Astrocyte (in vitro differentiated cells and primary cell): ENCODE measurements at regions not wholly inside any gene's neighbourhood (a gene's known extent, or its start where the extent isn't known, plus 50 kb on each side); places are given as distances from the start of the nearest gene placed in this dataset.

ENCODE experiments used
- DNase-seq: peaks from one replicate; pipeline ENCODE4 v3.0.0-alpha.2; 2010; ENCODE audit warnings: low read depth
- FAIRE-seq: peaks from 2 replicates; lab custom pipeline; 2011; peaks lifted over from hg19 to GRCh38; lab: Jason Lieb, UNC
- H2AFZ ChIP-seq: 2 replicates; pipeline ENCODE4 v1.6.0; 2012; ENCODE audit warnings: low read depth, low read length, inconsistent platforms
- H3K27ac ChIP-seq: 2 replicates; pipeline ENCODE4 v1.5.1; 2011; ENCODE audit warnings: low read depth, low read length, inconsistent platforms
- H3K27me3 ChIP-seq: 2 replicates; pipeline ENCODE4 v1.6.0; 2011; ENCODE audit warnings: low read length, inconsistent platforms; ENCODE audit not compliant: insufficient read depth
- H3K36me3 ChIP-seq: 2 replicates; pipeline ENCODE4 v1.5.1; 2011; ENCODE audit warnings: low read length, inconsistent platforms; ENCODE audit not compliant: insufficient read depth
- H3K4me1 ChIP-seq: 2 replicates; pipeline ENCODE4 v1.5.1; 2011; ENCODE audit warnings: low read length, inconsistent platforms; ENCODE audit not compliant: insufficient read depth
- H3K4me2 ChIP-seq: 2 replicates; pipeline ENCODE4 v1.6.0; 2012; ENCODE audit warnings: low read length, inconsistent platforms
- H3K4me3 ChIP-seq: 2 replicates; pipeline ENCODE4 v1.5.1; 2011; ENCODE audit warnings: low read depth, mild to moderate bottlenecking, low read length, inconsistent platforms; ENCODE audit not compliant: insufficient read depth
- H3K79me2 ChIP-seq: 2 replicates; pipeline ENCODE4 v1.6.0; 2012; ENCODE audit warnings: mild to moderate bottlenecking, low read length, inconsistent platforms; ENCODE audit not compliant: insufficient read depth
- H3K9ac ChIP-seq: 2 replicates; pipeline ENCODE4 v1.6.0; 2012; ENCODE audit warnings: mild to moderate bottlenecking, low read length, inconsistent platforms
- H3K9me3 ChIP-seq: 2 replicates; pipeline ENCODE4 v1.5.1; 2012; ENCODE audit warnings: low read depth, mild to moderate bottlenecking, low read length, inconsistent platforms; ENCODE audit not compliant: insufficient read depth
- H4K20me1 ChIP-seq: 2 replicates; pipeline ENCODE4 v1.6.0; 2012; ENCODE audit warnings: low read length, inconsistent platforms; ENCODE audit not compliant: insufficient read depth
- H3K27ac Mint-ChIP-seq: one replicate; pipeline ENCODE4 v1.8.0; 2021; ENCODE audit warnings: mild to moderate bottlenecking, mixed read lengths; ENCODE audit not compliant: unreplicated experiment
- H3K27me3 Mint-ChIP-seq: one replicate; pipeline ENCODE4 v1.8.0; 2021; ENCODE audit warnings: low read depth, mixed read lengths; ENCODE audit not compliant: unreplicated experiment
- H3K36me3 Mint-ChIP-seq: one replicate; pipeline ENCODE4 v1.8.0; 2021; ENCODE audit warnings: low read depth, mixed read lengths; ENCODE audit not compliant: unreplicated experiment
- H3K4me1 Mint-ChIP-seq: one replicate; pipeline ENCODE4 v1.8.0; 2021; ENCODE audit warnings: low read depth, mixed read lengths; ENCODE audit not compliant: unreplicated experiment
- H3K4me3 Mint-ChIP-seq: one replicate; pipeline ENCODE4 v1.8.0; 2021; ENCODE audit warnings: mild to moderate bottlenecking, moderate library complexity, mixed read lengths; ENCODE audit not compliant: unreplicated experiment
- H3K9me3 Mint-ChIP-seq: one replicate; pipeline ENCODE4 v1.8.0; 2021; ENCODE audit warnings: mild to moderate bottlenecking, mixed read lengths; ENCODE audit not compliant: unreplicated experiment
- EZH2 ChIP-seq: IDR thresholded peaks from 2 replicates; pipeline ENCODE4 v1.6.1; 2012; ENCODE audit warnings: mild to moderate bottlenecking, low read length, inconsistent platforms; ENCODE audit not compliant: insufficient read depth
- TF ChIP-seq, protein P1 (sequence below): IDR thresholded peaks from 2 replicates; pipeline ENCODE4 v1.5.1; 2011; ENCODE audit warnings: low read depth, mild to moderate bottlenecking, inconsistent platforms, low read length, moderate library complexity; ENCODE audit not compliant: insufficient read depth

DNA sequence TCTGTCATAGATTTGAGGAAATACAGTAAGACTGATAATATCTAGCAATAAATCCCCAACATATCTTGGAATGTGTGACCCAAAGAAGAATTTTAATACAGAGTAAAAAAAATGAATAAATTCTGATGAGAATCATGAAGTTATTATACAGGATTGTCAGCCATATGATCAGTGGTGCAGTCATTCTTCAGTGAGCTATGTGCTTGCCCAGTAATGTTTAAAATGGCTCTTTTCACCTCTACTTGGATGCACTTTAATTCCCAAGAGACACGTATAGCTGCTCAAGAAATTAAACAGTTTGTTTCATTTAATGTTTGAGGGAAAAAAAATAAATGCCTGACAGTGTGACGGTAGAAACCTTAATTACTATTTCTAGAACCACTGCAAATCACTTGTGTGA lies 215.3 kb upstream of the FAM174A start:
- Histone ChIP-seq H2AFZ (no peak overlapping the region), H3K4me1 (no peaks in the 10 kb centered on the region), H3K9ac (no peak overlapping the region), H3K4me3 (no peak overlapping the region), H3K27me3 (no peaks in the 10 kb centered on the region), H3K9me3 (no peaks in the 10 kb centered on the region), H3K36me3 (no peaks in the 10 kb centered on the region), H3K27ac (no peak overlapping the region), H3K79me2 (no peaks in the 10 kb centered on the region), H3K4me2 (no peak overlapping the region), H4K20me1 (no peaks in the 10 kb centered on the region)
- H3K9me3 Mint-ChIP-seq, result peaks cover 6% of the 10 kb centered on the region
- FAIRE-seq (no peak), DNase-seq (no peak)
- no peaks in the 10 kb centered on the region for H3K36me3 Mint-ChIP-seq
- H3K27me3 Mint-ChIP-seq, result no peaks in the 10 kb centered on the region
- H3K27ac Mint-ChIP-seq, result no peak overlapping the region
- TF ChIP-seq EZH2, result no peak
- TF ChIP-seq, protein P1, sequence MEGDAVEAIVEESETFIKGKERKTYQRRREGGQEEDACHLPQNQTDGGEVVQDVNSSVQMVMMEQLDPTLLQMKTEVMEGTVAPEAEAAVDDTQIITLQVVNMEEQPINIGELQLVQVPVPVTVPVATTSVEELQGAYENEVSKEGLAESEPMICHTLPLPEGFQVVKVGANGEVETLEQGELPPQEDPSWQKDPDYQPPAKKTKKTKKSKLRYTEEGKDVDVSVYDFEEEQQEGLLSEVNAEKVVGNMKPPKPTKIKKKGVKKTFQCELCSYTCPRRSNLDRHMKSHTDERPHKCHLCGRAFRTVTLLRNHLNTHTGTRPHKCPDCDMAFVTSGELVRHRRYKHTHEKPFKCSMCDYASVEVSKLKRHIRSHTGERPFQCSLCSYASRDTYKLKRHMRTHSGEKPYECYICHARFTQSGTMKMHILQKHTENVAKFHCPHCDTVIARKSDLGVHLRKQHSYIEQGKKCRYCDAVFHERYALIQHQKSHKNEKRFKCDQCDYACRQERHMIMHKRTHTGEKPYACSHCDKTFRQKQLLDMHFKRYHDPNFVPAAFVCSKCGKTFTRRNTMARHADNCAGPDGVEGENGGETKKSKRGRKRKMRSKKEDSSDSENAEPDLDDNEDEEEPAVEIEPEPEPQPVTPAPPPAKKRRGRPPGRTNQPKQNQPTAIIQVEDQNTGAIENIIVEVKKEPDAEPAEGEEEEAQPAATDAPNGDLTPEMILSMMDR, result no peak
- no peak overlapping the region for H3K4me3 Mint-ChIP-seq
- H3K4me1 Mint-ChIP-seq, result no peaks in the 10 kb centered on the region

DNA sequence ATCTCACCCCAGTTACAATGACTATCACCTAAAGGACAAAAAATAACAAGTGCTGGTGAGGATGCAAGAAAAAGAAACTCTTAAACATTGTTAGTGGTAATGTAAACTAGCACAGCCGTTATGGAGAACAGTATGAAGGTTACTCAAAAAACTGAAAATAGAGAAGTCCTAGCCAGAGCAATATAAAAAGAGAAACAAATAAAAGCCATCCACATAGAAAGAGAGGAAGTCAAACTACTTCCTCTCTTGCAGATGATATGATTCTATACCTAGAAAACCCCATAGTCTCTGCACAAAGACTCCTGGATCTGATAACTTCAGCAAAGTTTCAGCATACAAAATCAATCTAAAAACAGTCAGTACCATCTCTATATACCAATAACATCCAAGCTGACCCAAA lies 221.5 kb upstream of the FAM174A start:
- Histone ChIP-seq H3K9ac (no peak overlapping the region), H4K20me1 (no peaks in the 10 kb centered on the region), H3K27me3 (no peaks in the 10 kb centered on the region), H3K79me2 (no peaks in the 10 kb centered on the region), H2AFZ (no peak overlapping the region), H3K9me3 (no peaks in the 10 kb centered on the region), H3K27ac (no peak overlapping the region), H3K4me3 (no peak overlapping the region), H3K4me2 (no peak overlapping the region), H3K36me3 (no peaks in the 10 kb centered on the region), H3K4me1 (no peaks in the 10 kb centered on the region)
- Mint-ChIP-seq H3K27me3 (no peaks in the 10 kb centered on the region), H3K36me3 (no peaks in the 10 kb centered on the region), H3K9me3 (peaks cover 6% of the 10 kb centered on the region), H3K4me3 (no peak overlapping the region), H3K4me1 (no peaks in the 10 kb centered on the region), H3K27ac (no peak overlapping the region)
- DNase-seq (no peak), FAIRE-seq (no peak)
- TF ChIP-seq, protein P1, result no peak
- TF ChIP-seq EZH2, result no peak

DNA sequence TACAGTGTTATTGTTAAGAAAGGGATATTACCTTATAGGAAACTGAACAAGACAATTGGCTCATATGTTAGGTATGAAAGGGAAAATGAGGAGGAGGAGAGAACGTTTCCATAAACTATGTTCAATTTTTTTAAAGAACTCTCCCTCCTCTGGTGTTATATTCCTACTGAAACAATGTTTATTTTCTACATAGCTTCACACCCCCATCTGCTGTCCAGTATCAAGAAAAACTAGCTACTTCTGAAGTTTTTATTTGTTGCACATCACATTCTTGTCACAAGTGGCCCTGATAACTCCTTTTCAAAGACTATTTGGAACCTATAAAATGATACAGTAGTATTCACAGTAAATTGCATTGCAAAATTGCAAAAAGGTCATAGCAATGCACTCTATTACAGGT lies 223.4 kb upstream of the FAM174A start:
- no peak for FAIRE-seq
- Histone ChIP-seq H3K27ac (no peak overlapping the region), H3K4me2 (no peak overlapping the region), H3K9ac (no peak overlapping the region), H4K20me1 (no peaks in the 10 kb centered on the region), H3K9me3 (no peaks in the 10 kb centered on the region), H3K27me3 (no peaks in the 10 kb centered on the region), H3K4me3 (no peak overlapping the region), H3K79me2 (no peaks in the 10 kb centered on the region), H2AFZ (no peak overlapping the region), H3K36me3 (no peaks in the 10 kb centered on the region), H3K4me1 (no peaks in the 10 kb centered on the region)
- DNase-seq, result peak; percentile 25
- TF ChIP-seq EZH2, result no peak
- TF ChIP-seq, protein P1, result no peak
- Mint-ChIP-seq H3K9me3 (peaks cover 6% of the 10 kb centered on the region), H3K27me3 (no peaks in the 10 kb centered on the region), H3K4me1 (no peaks in the 10 kb centered on the region), H3K27ac (no peak overlapping the region), H3K4me3 (no peak overlapping the region), H3K36me3 (no peaks in the 10 kb centered on the region)
